Omental fat pad (tissue), 3 donors: ENCODE measurements at regions not wholly inside any gene's neighbourhood (a gene's known extent, or its start where the extent isn't known, plus 50 kb on each side); places are given as distances from the start of the nearest gene placed in this dataset.
"Not testable (repeated sequence)": the region's sequence is repeated elsewhere in the genome, so short reads cannot be mapped to it uniquely, and the experiment has no call there.

Experiments used
- ATAC-seq: fragments of 150-250 bp; one replicate; pipeline ENCODE4 v1.9.1; 2016; ENCODE audit warnings: mild to moderate bottlenecking, moderate library complexity; ENCODE audit not compliant: low FRiP score
- DNase-seq: peaks from one replicate; pipeline ENCODE4 v3.0.0-alpha.2; 2019; ENCODE audit warnings: low spot score
- TF ChIP-seq, protein P1 (sequence below), 3 donors: fragments of 450-650 bp; IDR thresholded peaks; one replicate each; pipeline ENCODE4 v1.5.1; 2016 to 2017; ENCODE audit warnings: antibody characterized with exemption in 3 of 3, mild to moderate bottlenecking in 3 of 3, moderate library complexity in 2 of 3

DNA sequence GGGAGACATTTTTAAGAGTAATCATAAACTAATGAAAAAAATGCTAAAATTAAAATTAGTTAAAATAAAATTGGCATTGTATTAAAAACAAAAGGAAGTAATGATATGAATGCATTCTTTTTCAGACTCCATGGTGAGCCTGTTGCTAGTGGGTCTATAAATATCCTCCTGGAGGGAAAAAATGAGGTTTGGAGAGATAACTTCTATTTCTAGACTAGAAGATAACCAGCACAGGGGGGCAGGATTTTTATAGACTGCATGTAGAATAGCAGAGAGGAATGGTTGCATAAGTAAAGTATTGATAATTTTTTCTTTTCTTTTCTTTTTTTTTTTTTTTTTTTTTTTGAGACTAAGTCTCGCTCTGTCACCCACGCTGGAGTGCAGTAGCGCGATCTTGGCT is 835.8 kb upstream of the VRK2 start:
- TF ChIP-seq, protein P1, sequence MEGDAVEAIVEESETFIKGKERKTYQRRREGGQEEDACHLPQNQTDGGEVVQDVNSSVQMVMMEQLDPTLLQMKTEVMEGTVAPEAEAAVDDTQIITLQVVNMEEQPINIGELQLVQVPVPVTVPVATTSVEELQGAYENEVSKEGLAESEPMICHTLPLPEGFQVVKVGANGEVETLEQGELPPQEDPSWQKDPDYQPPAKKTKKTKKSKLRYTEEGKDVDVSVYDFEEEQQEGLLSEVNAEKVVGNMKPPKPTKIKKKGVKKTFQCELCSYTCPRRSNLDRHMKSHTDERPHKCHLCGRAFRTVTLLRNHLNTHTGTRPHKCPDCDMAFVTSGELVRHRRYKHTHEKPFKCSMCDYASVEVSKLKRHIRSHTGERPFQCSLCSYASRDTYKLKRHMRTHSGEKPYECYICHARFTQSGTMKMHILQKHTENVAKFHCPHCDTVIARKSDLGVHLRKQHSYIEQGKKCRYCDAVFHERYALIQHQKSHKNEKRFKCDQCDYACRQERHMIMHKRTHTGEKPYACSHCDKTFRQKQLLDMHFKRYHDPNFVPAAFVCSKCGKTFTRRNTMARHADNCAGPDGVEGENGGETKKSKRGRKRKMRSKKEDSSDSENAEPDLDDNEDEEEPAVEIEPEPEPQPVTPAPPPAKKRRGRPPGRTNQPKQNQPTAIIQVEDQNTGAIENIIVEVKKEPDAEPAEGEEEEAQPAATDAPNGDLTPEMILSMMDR (IDR thresholded peaks at IDR 0.05) = no peak
- DNase-seq = no peak
- ATAC-seq = no peak

GRCh38 chr2:57217013-57217412 is 829.6 kb upstream of the VRK2 start:
- TF ChIP-seq, protein P1 (IDR thresholded peaks at IDR 0.05) = no peak
- no peak for DNase-seq
- no peak for ATAC-seq

DNA sequence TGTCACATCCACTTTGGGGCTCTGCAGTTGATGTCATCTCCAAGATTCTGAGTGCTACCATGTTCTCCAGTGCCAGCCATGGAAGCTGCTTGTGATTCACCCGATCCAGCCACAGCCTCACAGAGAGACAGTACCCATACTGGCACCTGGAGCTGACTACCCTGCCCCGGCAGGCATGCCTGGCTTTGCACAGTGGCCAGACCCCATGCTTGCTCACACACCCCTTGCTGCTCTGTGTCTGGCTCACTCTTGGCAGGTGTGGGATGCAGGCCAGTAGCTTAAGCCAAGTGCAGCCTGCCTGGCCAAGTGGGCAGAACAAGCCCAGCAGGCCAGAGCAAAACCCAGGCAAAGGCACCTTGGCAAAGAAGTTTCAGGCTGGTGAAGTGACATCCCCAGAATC is 828.4 kb upstream of the VRK2 start:
- DNase-seq = no peak
- TF ChIP-seq, protein P1 (IDR thresholded peaks at IDR 0.05) = no peak
- ATAC-seq = no peak

DNA sequence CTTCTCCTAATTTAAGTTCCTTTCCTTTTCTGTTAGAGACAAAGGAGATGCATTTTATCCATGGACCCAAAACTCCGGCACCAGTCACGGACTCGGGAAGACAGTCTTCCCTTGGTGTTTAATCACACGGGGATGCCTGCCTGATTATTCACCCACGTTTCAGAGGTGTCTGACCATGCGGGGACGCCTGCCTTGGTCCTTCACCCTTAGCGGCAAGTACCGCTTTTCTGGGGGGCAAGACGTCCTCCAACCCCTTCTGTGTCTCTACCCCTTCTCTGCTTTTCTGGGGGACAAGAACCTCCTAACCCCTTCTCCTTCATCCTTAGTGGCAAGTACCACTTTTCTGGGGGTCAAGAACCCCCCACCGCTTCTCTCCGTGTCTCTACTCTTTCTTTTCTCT is 816.9 kb upstream of the VRK2 start:
- not testable (repeated sequence) for DNase-seq, ATAC-seq

DNA sequence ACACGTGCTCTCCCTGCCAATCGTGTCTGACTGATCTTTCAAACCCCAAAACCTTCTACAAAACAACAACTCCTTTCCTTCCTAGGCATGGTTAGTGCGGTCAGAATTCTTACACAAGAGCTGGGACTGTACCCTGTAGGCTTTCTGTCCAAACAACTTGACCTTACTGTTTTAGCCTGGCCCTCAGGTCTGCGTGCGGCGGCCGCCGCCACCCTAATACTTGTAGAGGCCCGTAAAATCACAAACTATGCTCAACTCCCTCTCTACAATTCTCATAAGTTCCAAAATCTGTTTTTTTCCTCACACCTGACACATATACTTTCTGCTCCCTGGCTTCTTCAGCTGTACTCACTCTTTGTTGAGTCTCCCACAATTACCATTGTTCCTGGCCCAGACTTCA is 814.3 kb upstream of the VRK2 start:
- ATAC-seq, DNase-seq: not testable (repeated sequence)

DNA sequence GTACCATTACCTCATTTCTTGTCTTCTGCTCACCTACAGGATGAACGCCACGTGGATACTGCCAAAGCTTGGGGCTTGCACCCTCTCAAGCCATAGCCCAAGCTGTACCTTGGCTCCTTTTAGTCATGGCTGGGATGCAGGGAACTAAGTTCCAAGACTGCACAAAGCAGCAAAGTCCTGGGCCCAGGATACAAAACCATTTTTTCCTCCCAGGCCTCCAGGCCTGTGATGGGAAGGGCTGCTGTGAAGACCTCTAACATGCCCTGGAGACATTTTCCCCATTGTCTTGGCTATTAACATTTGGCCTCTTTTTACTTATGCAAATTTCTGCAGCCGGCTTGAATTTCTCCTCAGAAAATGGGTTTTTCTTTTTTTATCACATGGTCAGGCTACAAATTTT is 795.1 kb upstream of the VRK2 start:
- DNase-seq, ATAC-seq: not testable (repeated sequence)

DNA sequence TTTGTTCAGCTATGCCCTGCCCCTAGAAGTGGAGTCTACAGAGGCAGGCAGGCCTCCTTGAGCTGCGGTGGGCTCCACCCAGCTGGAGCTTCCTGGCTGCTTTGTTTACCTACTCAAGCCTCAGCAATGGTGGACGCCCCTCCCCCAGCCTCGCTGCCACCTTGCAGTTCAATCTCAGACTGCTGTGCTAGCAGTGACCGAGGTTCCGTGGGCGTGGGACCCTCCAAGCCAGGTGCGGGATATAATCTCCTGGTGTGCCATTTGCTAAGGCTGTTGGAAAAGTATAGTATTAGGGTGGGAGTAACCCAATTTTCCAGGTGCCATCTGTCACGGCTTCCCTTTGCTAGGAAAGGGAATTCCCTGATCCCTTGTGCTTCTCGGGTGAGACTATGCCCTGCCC is 770.2 kb upstream of the VRK2 start:
- DNase-seq, ATAC-seq: not testable (repeated sequence)

GRCh38 chr2:57278451-57278850 is 768.2 kb upstream of the VRK2 start:
- DNase-seq (no peak), ATAC-seq (no peak)
- TF ChIP-seq, protein P1 (IDR thresholded peaks at IDR 0.05) = no peak

DNA sequence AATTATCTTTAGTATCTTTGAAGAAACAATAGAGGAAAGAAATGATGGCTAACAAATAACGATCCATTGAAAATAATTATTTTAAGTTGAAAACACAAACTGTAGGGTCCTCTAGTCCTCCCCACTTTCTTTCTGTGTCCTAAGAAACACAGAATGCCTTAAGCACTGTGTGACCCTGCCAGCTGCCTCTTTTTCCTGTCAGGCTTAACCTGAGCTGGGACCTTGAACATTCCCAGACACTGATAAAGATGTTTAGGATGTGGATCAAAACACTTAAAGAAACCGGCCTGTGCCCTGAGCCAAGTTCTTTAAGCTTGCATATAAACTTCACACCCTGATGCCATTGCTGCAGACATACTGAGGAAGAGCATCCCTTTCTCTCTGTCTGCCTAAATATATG is 755.4 kb upstream of the VRK2 start:
- no peak for ATAC-seq
- TF ChIP-seq, protein P1 (IDR thresholded peaks at IDR 0.05) = no peak
- no peak for DNase-seq
